Activated CD8-positive, alpha-beta memory T cell treated with anti-CD3 and anti-CD28 coated beads, Interleukin-2, amount 10 ng/mL, durations not matched to agents 7 days and 5 days (primary cell): ENCODE measurements at regions not wholly inside any gene's neighbourhood (a gene's known extent, or its start where the extent isn't known, plus 50 kb on each side); places are given as distances from the start of the nearest gene placed in this dataset.

ENCODE experiments used
- ATAC-seq: fragments of 150-1000 bp; cut with Tn5 transposase; one replicate; pipeline ENCODE4 v1.10.0; 2021; ENCODE audit warnings: moderate library complexity
- CTCF ChIA-PET: fragments of 350-600 bp; sonication (Branson Sonifier 250); formaldehyde crosslinking; loops from one replicate; lab custom pipeline; 2021; ENCODE audit warnings: antibody characterized with exemption; lab: Charles Lee
- DNase-seq: peaks from one replicate; pipeline ENCODE4 v3.0.0-alpha.2; 2020
- H3K27ac Mint-ChIP-seq: one replicate; pipeline ENCODE4 v1.8.0; 2021; ENCODE audit warnings: mild to moderate bottlenecking, mixed read lengths
- H3K27me3 Mint-ChIP-seq: one replicate; pipeline ENCODE4 v1.8.0; 2021; ENCODE audit warnings: mixed read lengths
- H3K36me3 Mint-ChIP-seq: one replicate; pipeline ENCODE4 v1.8.0; 2021; ENCODE audit warnings: mild to moderate bottlenecking, mixed read lengths
- H3K4me1 Mint-ChIP-seq: one replicate; pipeline ENCODE4 v1.8.0; 2021; ENCODE audit warnings: mixed read lengths
- H3K4me3 Mint-ChIP-seq: one replicate; pipeline ENCODE4 v1.8.0; 2021; ENCODE audit warnings: mild to moderate bottlenecking, moderate library complexity, mixed read lengths
- H3K9me3 Mint-ChIP-seq: one replicate; pipeline ENCODE4 v1.8.0; 2022; ENCODE audit warnings: low read depth, mixed read lengths

- no peaks in the 10 kb centered on the region for H3K4me1 Mint-ChIP-seq
- CTCF ChIA-PET: no interaction called here
- H3K4me3 Mint-ChIP-seq: no peak overlapping the region
- no peaks in the 10 kb centered on the region for H3K27me3 Mint-ChIP-seq
- DNase-seq: peak; percentile 5
- no peak for ATAC-seq
- H3K9me3 Mint-ChIP-seq: no peaks in the 10 kb centered on the region
- no peak overlapping the region for H3K27ac Mint-ChIP-seq
- H3K36me3 Mint-ChIP-seq: no peaks in the 10 kb centered on the region
Observed at GRCh38 chr22:47299211-47299862, 536.9 kb downstream of the TBC1D22A start.

GRCh38 chr22:47298017-47298785 lies 535.8 kb downstream of the TBC1D22A start:
- CTCF ChIA-PET: no interaction called here
- Mint-ChIP-seq H3K9me3 (no peaks in the 10 kb centered on the region), H3K27me3 (no peaks in the 10 kb centered on the region), H3K36me3 (no peaks in the 10 kb centered on the region), H3K4me3 (no peak overlapping the region), H3K27ac (no peak overlapping the region), H3K4me1 (no peaks in the 10 kb centered on the region)
- ATAC-seq (no peak), DNase-seq (peak; percentile 28)

- ATAC-seq (no peak), DNase-seq (peak; percentile 9)
- H3K36me3 Mint-ChIP-seq: no peaks in the 10 kb centered on the region
- H3K27me3 Mint-ChIP-seq: no peaks in the 10 kb centered on the region
- H3K9me3 Mint-ChIP-seq: no peaks in the 10 kb centered on the region
- H3K4me3 Mint-ChIP-seq: no peak overlapping the region
- CTCF ChIA-PET: no interaction called here
- no peaks in the 10 kb centered on the region for H3K4me1 Mint-ChIP-seq
- no peak overlapping the region for H3K27ac Mint-ChIP-seq
Observed at GRCh38 chr22:47297261-47298016, 535.0 kb downstream of the TBC1D22A start.

GRCh38 chr22:47296405-47297260 lies 534.2 kb downstream of the TBC1D22A start:
- ATAC-seq: no peak
- Mint-ChIP-seq H3K27me3 (no peaks in the 10 kb centered on the region), H3K4me1 (no peaks in the 10 kb centered on the region), H3K9me3 (no peaks in the 10 kb centered on the region), H3K36me3 (no peaks in the 10 kb centered on the region), H3K4me3 (no peak overlapping the region), H3K27ac (no peak overlapping the region)
- CTCF ChIA-PET: no interaction called here
- DNase-seq: peak; percentile 35

- peak; percentile 30 for DNase-seq
- Mint-ChIP-seq H3K27me3 (no peaks in the 10 kb centered on the region), H3K27ac (no peak overlapping the region), H3K4me1 (no peaks in the 10 kb centered on the region), H3K9me3 (no peaks in the 10 kb centered on the region), H3K4me3 (no peak overlapping the region), H3K36me3 (no peaks in the 10 kb centered on the region)
- ATAC-seq: no peak
- CTCF ChIA-PET: no interaction called here
Observed at GRCh38 chr22:47295982-47296381, 533.5 kb downstream of the TBC1D22A start.

- Mint-ChIP-seq H3K27ac (no peak overlapping the region), H3K4me3 (no peak overlapping the region), H3K36me3 (no peaks in the 10 kb centered on the region), H3K27me3 (no peaks in the 10 kb centered on the region), H3K4me1 (no peaks in the 10 kb centered on the region), H3K9me3 (no peaks in the 10 kb centered on the region)
- no peak for ATAC-seq
- CTCF ChIA-PET: no interaction called here
- DNase-seq: peak; percentile 16
Observed at GRCh38 chr22:47295226-47295901, 532.9 kb downstream of the TBC1D22A start.

- Mint-ChIP-seq H3K27ac (no peak overlapping the region), H3K27me3 (no peaks in the 10 kb centered on the region), H3K4me3 (no peak overlapping the region), H3K36me3 (no peaks in the 10 kb centered on the region), H3K4me1 (no peaks in the 10 kb centered on the region), H3K9me3 (no peaks in the 10 kb centered on the region)
- CTCF ChIA-PET: no interaction called here
- no peak for ATAC-seq
- peak; percentile 9 for DNase-seq
Observed at GRCh38 chr22:47294576-47294975, 532.1 kb downstream of the TBC1D22A start.

- DNase-seq (peak; percentile 19), ATAC-seq (no peak)
- CTCF ChIA-PET: no interaction called here
- Mint-ChIP-seq H3K27me3 (no peaks in the 10 kb centered on the region), H3K4me1 (no peaks in the 10 kb centered on the region), H3K4me3 (no peak overlapping the region), H3K36me3 (no peaks in the 10 kb centered on the region), H3K27ac (no peak overlapping the region), H3K9me3 (no peaks in the 10 kb centered on the region)
Observed at GRCh38 chr22:47294222-47294532, 531.7 kb downstream of the TBC1D22A start.

- no peak for ATAC-seq
- Mint-ChIP-seq H3K36me3 (no peaks in the 10 kb centered on the region), H3K4me3 (no peak overlapping the region), H3K4me1 (no peaks in the 10 kb centered on the region), H3K27me3 (no peaks in the 10 kb centered on the region), H3K9me3 (no peaks in the 10 kb centered on the region), H3K27ac (no peak overlapping the region)
- CTCF ChIA-PET: no interaction called here
- DNase-seq: peak; percentile 22
Observed at GRCh38 chr22:47293368-47294221, 531.1 kb downstream of the TBC1D22A start.

GRCh38 chr22:47292546-47293320 lies 530.3 kb downstream of the TBC1D22A start:
- H3K4me1 Mint-ChIP-seq: no peaks in the 10 kb centered on the region
- H3K27ac Mint-ChIP-seq: no peak overlapping the region
- CTCF ChIA-PET: no interaction called here
- H3K36me3 Mint-ChIP-seq: no peaks in the 10 kb centered on the region
- no peaks in the 10 kb centered on the region for H3K27me3 Mint-ChIP-seq
- H3K9me3 Mint-ChIP-seq: no peaks in the 10 kb centered on the region
- H3K4me3 Mint-ChIP-seq: no peak overlapping the region
- DNase-seq (no peak), ATAC-seq (no peak)

GRCh38 chr22:47291565-47292495 lies 529.4 kb downstream of the TBC1D22A start:
- no peak overlapping the region for H3K4me3 Mint-ChIP-seq
- H3K9me3 Mint-ChIP-seq: no peaks in the 10 kb centered on the region
- CTCF ChIA-PET: no interaction called here
- no peaks in the 10 kb centered on the region for H3K27me3 Mint-ChIP-seq
- ATAC-seq (no peak), DNase-seq (no peak)
- H3K27ac Mint-ChIP-seq: no peak overlapping the region
- H3K4me1 Mint-ChIP-seq: no peaks in the 10 kb centered on the region
- no peaks in the 10 kb centered on the region for H3K36me3 Mint-ChIP-seq
